ENCODE measurements at regions not wholly inside any gene's neighbourhood (a gene's known extent, or its start where the extent isn't known, plus 50 kb on each side); places are given as distances from the start of the nearest gene placed in this dataset.

DNA sequence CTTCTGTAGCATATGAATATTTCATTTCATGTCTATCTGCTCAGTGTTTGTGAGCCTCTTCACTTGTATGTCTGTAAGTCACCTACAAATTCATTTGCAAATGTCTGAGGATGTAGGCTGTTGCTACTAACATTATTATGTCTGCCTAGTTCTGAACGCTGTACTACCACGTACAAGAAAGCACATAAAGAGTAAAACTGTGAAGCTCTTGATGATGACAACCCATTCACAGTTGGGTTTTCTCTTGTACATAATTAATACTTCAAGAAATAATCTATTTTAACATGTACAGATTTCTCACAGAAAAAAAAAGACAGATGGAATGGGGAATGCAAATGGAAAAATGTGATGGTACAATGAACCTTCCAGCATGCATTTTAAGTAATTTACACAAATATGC, 64.3 kb upstream of the CPNE8 start:
- WGBS (ENCODE audit: extremely low coverage, insufficient coverage, insufficient read length), result no CpG with 5 or more reads among the region's 2 CpGs
- Histone ChIP-seq H3K4me3 (ENCODE audit: low read depth, low read length) (no peak overlapping the region), H3K9me3 (ENCODE audit: insufficient read depth, low read depth, low read length) (no peaks in the 10 kb centered on the region), H3K14ac (ENCODE audit: low read length) (no peak overlapping the region), H2BK5ac (ENCODE audit: low read depth, low read length, poor library complexity) (no peak overlapping the region), H2AFZ (ENCODE audit: insufficient read depth, low read length, poor library complexity) (no peak overlapping the region), H3K79me2 (ENCODE audit: control insufficient read depth, insufficient read depth, low read length, poor library complexity) (no peaks in the 10 kb centered on the region), H4K91ac (ENCODE audit: low read depth, low read length) (no peak overlapping the region), H2AK5ac (ENCODE audit: low read length) (no peak overlapping the region), H3K79me1 (ENCODE audit: low read length) (no peaks in the 10 kb centered on the region), H3K23ac (ENCODE audit: low read length) (no peak overlapping the region), H2BK12ac (ENCODE audit: low read length) (no peak overlapping the region), H3K4me2 (ENCODE audit: low read length) (no peak overlapping the region), H2BK120ac (ENCODE audit: insufficient read depth, low read length, poor library complexity) (no peak overlapping the region), H3K36me3 (ENCODE audit: control insufficient read depth in 1 of 2, insufficient read depth in 2 of 2, low read length in 2 of 2) (no peaks in the 10 kb centered on the region), H3K27me3 (ENCODE audit: insufficient read depth, low read length) (no peaks in the 10 kb centered on the region), H4K8ac (ENCODE audit: low read depth, low read length) (no peak overlapping the region), H3K4ac (ENCODE audit: low read depth, low read length) (no peak overlapping the region), H4K12ac (ENCODE audit: low read depth, low read length) (no peak overlapping the region), H3K18ac (ENCODE audit: low read length) (no peak overlapping the region), H3K4me1 (ENCODE audit: control insufficient read depth in 1 of 2, insufficient read depth in 2 of 2, low read length in 2 of 2) (no peaks in the 10 kb centered on the region), H3K9ac (ENCODE audit: low read length) (no peak overlapping the region), H3K27ac (ENCODE audit: low read depth, low read length) (no peak overlapping the region)
- DNase-seq, result no peak

DNA sequence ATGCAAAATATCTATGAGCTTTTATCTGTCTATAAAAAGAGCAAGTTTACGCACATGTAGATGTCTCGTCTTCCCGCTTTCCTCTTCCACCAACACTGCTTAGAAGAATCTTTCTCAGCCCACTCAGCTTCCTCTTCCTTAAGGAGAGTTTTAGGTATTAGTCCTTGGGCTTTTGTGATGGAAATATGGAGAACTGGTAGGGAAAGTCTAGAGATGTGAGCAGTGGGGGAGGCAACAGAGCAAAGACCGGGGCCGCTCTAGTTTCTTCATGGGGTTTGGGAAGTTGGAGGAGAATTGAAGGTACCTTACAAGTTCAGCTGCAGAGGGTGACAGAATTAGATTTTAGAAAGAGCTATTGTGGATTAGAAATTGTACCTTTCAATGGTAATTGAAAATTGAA, 56.3 kb upstream of the CPNE8 start:
- Histone ChIP-seq H2BK5ac (ENCODE audit: low read depth, low read length, poor library complexity) (no peak overlapping the region), H3K4me3 (ENCODE audit: low read depth, low read length) (no peak overlapping the region), H3K4ac (ENCODE audit: low read depth, low read length) (no peak overlapping the region), H3K9ac (ENCODE audit: low read length) (no peak overlapping the region), H2AFZ (ENCODE audit: insufficient read depth, low read length, poor library complexity) (no peak overlapping the region), H2BK12ac (ENCODE audit: low read length) (no peak overlapping the region), H4K91ac (ENCODE audit: low read depth, low read length) (no peak overlapping the region), H2AK5ac (ENCODE audit: low read length) (no peak overlapping the region), H3K27ac (ENCODE audit: low read depth, low read length) (no peak overlapping the region), H4K12ac (ENCODE audit: low read depth, low read length) (no peak overlapping the region), H3K4me1 (ENCODE audit: control insufficient read depth in 1 of 2, insufficient read depth in 2 of 2, low read length in 2 of 2) (no peaks in the 10 kb centered on the region), H3K27me3 (ENCODE audit: insufficient read depth, low read length) (no peaks in the 10 kb centered on the region), H3K14ac (ENCODE audit: low read length) (no peak overlapping the region), H3K23ac (ENCODE audit: low read length) (no peak overlapping the region), H3K4me2 (ENCODE audit: low read length) (no peak overlapping the region), H3K36me3 (ENCODE audit: control insufficient read depth in 1 of 2, insufficient read depth in 2 of 2, low read length in 2 of 2) (no peaks in the 10 kb centered on the region), H3K18ac (ENCODE audit: low read length) (no peak overlapping the region), H3K79me1 (ENCODE audit: low read length) (no peaks in the 10 kb centered on the region), H3K79me2 (ENCODE audit: control insufficient read depth, insufficient read depth, low read length, poor library complexity) (no peaks in the 10 kb centered on the region), H4K8ac (ENCODE audit: low read depth, low read length) (no peak overlapping the region), H2BK120ac (ENCODE audit: insufficient read depth, low read length, poor library complexity) (no peak overlapping the region), H3K9me3 (ENCODE audit: insufficient read depth, low read depth, low read length) (no peaks in the 10 kb centered on the region)
- no peak for DNase-seq
- no CpG with 5 or more reads among the region's 5 CpGs for WGBS (ENCODE audit: extremely low coverage, insufficient coverage, insufficient read length)

DNA sequence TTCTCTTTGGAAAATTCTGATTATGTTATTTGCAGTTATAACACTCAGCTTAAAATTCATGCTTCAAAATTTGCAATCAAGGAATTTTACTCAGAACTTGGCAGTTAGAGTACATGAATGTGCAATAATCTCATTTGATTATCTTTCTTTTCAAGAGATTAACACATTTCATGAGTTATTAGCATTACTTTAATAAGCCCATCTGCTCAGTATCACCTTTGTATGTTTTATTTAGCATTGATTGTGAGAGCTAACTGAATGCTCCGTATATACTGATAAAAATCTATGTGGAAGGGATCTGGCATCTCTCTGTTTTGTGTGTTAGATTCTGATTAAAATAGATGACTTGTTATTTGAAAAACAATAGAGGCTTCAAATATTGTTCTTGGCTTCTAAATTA, 55.6 kb upstream of the CPNE8 start:
- H4K91ac ChIP-seq (ENCODE audit: low read depth, low read length), result no peak overlapping the region
- no peak overlapping the region for H3K4me2 ChIP-seq (ENCODE audit: low read length)
- no peaks in the 10 kb centered on the region for H3K4me1 ChIP-seq (ENCODE audit: control insufficient read depth in 1 of 2, insufficient read depth in 2 of 2, low read length in 2 of 2)
- H3K14ac ChIP-seq (ENCODE audit: low read length), result no peak overlapping the region
- no peak overlapping the region for H2AFZ ChIP-seq (ENCODE audit: insufficient read depth, low read length, poor library complexity)
- H3K9ac ChIP-seq (ENCODE audit: low read length), result no peak overlapping the region
- no CpG with 5 or more reads among the region's 1 CpG for WGBS (ENCODE audit: extremely low coverage, insufficient coverage, insufficient read length)
- H3K79me2 ChIP-seq (ENCODE audit: control insufficient read depth, insufficient read depth, low read length, poor library complexity), result no peaks in the 10 kb centered on the region
- H3K36me3 ChIP-seq (ENCODE audit: control insufficient read depth in 1 of 2, insufficient read depth in 2 of 2, low read length in 2 of 2), result no peaks in the 10 kb centered on the region
- H4K8ac ChIP-seq (ENCODE audit: low read depth, low read length), result no peak overlapping the region
- no peaks in the 10 kb centered on the region for H3K9me3 ChIP-seq (ENCODE audit: insufficient read depth, low read depth, low read length)
- H2BK12ac ChIP-seq (ENCODE audit: low read length), result no peak overlapping the region
- no peak overlapping the region for H3K27ac ChIP-seq (ENCODE audit: low read depth, low read length)
- no peak overlapping the region for H3K4me3 ChIP-seq (ENCODE audit: low read depth, low read length)
- no peak overlapping the region for H3K18ac ChIP-seq (ENCODE audit: low read length)
- no peak overlapping the region for H4K12ac ChIP-seq (ENCODE audit: low read depth, low read length)
- no peak overlapping the region for H3K4ac ChIP-seq (ENCODE audit: low read depth, low read length)
- no peak for DNase-seq
- no peak overlapping the region for H2AK5ac ChIP-seq (ENCODE audit: low read length)
- H2BK120ac ChIP-seq (ENCODE audit: insufficient read depth, low read length, poor library complexity), result no peak overlapping the region
- no peak overlapping the region for H2BK5ac ChIP-seq (ENCODE audit: low read depth, low read length, poor library complexity)
- H3K23ac ChIP-seq (ENCODE audit: low read length), result no peak overlapping the region
- no peaks in the 10 kb centered on the region for H3K27me3 ChIP-seq (ENCODE audit: insufficient read depth, low read length)
- H3K79me1 ChIP-seq (ENCODE audit: low read length), result no peaks in the 10 kb centered on the region

DNA sequence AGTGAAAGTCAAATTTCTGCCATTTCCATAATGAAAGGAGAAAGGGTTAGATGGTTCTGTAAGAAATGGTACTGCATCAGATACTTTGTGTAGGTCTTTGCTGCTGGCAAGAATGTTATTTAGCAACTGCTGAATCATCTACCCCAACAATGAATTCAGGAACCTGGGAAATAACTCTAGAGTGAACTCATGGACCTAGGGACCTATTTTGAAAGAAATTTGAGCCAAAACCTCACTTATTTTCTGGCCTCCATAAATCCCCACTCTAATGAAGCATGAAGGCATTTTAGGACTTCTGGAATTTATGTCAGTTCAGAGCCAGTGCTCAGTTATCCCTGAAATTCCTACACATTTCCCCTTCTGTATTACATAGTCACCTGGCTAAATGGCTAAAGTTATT, 50.9 kb upstream of the CPNE8 start:
- no peak overlapping the region for H3K18ac ChIP-seq (ENCODE audit: low read length)
- H3K9ac ChIP-seq (ENCODE audit: low read length), result no peak overlapping the region
- no peak overlapping the region for H2AFZ ChIP-seq (ENCODE audit: insufficient read depth, low read length, poor library complexity)
- no peaks in the 10 kb centered on the region for H3K27me3 ChIP-seq (ENCODE audit: insufficient read depth, low read length)
- H2AK5ac ChIP-seq (ENCODE audit: low read length), result no peak overlapping the region
- H3K79me1 ChIP-seq (ENCODE audit: low read length), result no peaks in the 10 kb centered on the region
- no peaks in the 10 kb centered on the region for H3K4me1 ChIP-seq (ENCODE audit: control insufficient read depth in 1 of 2, insufficient read depth in 2 of 2, low read length in 2 of 2)
- no peak overlapping the region for H3K4me3 ChIP-seq (ENCODE audit: low read depth, low read length)
- DNase-seq, result peak in 1 of 2 donors; percentile 15
- H3K23ac ChIP-seq (ENCODE audit: low read length), result no peak overlapping the region
- H2BK12ac ChIP-seq (ENCODE audit: low read length), result no peak overlapping the region
- no peaks in the 10 kb centered on the region for H3K79me2 ChIP-seq (ENCODE audit: control insufficient read depth, insufficient read depth, low read length, poor library complexity)
- no peak overlapping the region for H3K27ac ChIP-seq (ENCODE audit: low read depth, low read length)
- H3K9me3 ChIP-seq (ENCODE audit: insufficient read depth, low read depth, low read length), result no peaks in the 10 kb centered on the region
- H4K12ac ChIP-seq (ENCODE audit: low read depth, low read length), result no peak overlapping the region
- no peak overlapping the region for H2BK120ac ChIP-seq (ENCODE audit: insufficient read depth, low read length, poor library complexity)
- no peaks in the 10 kb centered on the region for H3K36me3 ChIP-seq (ENCODE audit: control insufficient read depth in 1 of 2, insufficient read depth in 2 of 2, low read length in 2 of 2)
- H2BK5ac ChIP-seq (ENCODE audit: low read depth, low read length, poor library complexity), result no peak overlapping the region
- no peak overlapping the region for H3K14ac ChIP-seq (ENCODE audit: low read length)
- no peak overlapping the region for H4K91ac ChIP-seq (ENCODE audit: low read depth, low read length)
- no peak overlapping the region for H3K4me2 ChIP-seq (ENCODE audit: low read length)
- no peak overlapping the region for H3K4ac ChIP-seq (ENCODE audit: low read depth, low read length)
- H4K8ac ChIP-seq (ENCODE audit: low read depth, low read length), result no peak overlapping the region
